ENCODE measurements at regions not wholly inside any gene's neighbourhood (a gene's known extent, or its start where the extent isn't known, plus 50 kb on each side); places are given as distances from the start of the nearest gene placed in this dataset.

- H3K18ac ChIP-seq (ENCODE audit: low read length): no peak overlapping the region
- no peak overlapping the region for H2BK120ac ChIP-seq (ENCODE audit: insufficient read depth, low read length, poor library complexity)
- H4K12ac ChIP-seq (ENCODE audit: low read depth, low read length): no peak overlapping the region
- no peak overlapping the region for H3K23ac ChIP-seq (ENCODE audit: low read length)
- H3K4me2 ChIP-seq (ENCODE audit: low read length): no peak overlapping the region
- no peak overlapping the region for H2BK12ac ChIP-seq (ENCODE audit: low read length)
- H3K79me2 ChIP-seq (ENCODE audit: control insufficient read depth, insufficient read depth, low read length, poor library complexity): no peaks in the 10 kb centered on the region
- H3K36me3 ChIP-seq (ENCODE audit: control insufficient read depth in 1 of 2, insufficient read depth in 2 of 2, low read length in 2 of 2): no peaks in the 10 kb centered on the region
- peaks cover 0 to 3% of the 10 kb centered on the region in 2 experiments for H3K4me1 ChIP-seq (ENCODE audit: control insufficient read depth in 1 of 2, insufficient read depth in 2 of 2, low read length in 2 of 2)
- H3K27me3 ChIP-seq (ENCODE audit: insufficient read depth, low read length): no peaks in the 10 kb centered on the region
- H3K9ac ChIP-seq (ENCODE audit: low read length): no peak overlapping the region
- no peak overlapping the region for H3K14ac ChIP-seq (ENCODE audit: low read length)
- H3K9me3 ChIP-seq (ENCODE audit: insufficient read depth, low read depth, low read length): no peaks in the 10 kb centered on the region
- no CpG with 5 or more reads among the region's 2 CpGs for WGBS (ENCODE audit: extremely low coverage, insufficient coverage, insufficient read length)
- no peak overlapping the region for H3K27ac ChIP-seq (ENCODE audit: low read depth, low read length)
- no peak overlapping the region for H2AK5ac ChIP-seq (ENCODE audit: low read length)
- no peak overlapping the region for H2BK5ac ChIP-seq (ENCODE audit: low read depth, low read length, poor library complexity)
- no peak overlapping the region for H4K8ac ChIP-seq (ENCODE audit: low read depth, low read length)
- H3K4ac ChIP-seq (ENCODE audit: low read depth, low read length): no peak overlapping the region
- no peak overlapping the region for H2AFZ ChIP-seq (ENCODE audit: insufficient read depth, low read length, poor library complexity)
- DNase-seq: no peak
- H4K91ac ChIP-seq (ENCODE audit: low read depth, low read length): no peak overlapping the region
- H3K4me3 ChIP-seq (ENCODE audit: low read depth, low read length): no peak overlapping the region
- H3K79me1 ChIP-seq (ENCODE audit: low read length): no peaks in the 10 kb centered on the region
Observed at GRCh38 chr5:98474216-98474615, 299.2 kb upstream of the RGMB start.

DNA sequence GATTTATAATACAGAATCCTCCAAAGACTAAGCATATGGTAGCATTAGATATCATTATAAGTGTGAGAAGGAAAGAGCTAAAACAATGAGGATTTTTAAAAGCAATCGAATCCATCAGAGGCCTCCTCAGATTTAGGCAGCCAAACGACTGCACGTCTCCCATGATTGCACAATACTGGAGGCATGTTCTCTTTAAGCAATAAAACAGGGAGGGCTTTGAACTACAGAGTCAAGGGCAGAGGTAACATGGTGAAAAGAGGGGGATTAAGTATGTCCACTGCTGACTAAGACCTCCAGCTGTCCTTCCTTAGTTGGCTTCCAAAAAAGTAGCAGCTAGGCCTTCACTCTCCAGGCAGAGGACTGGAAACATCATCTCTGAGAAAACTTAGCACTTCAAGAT, 298.7 kb upstream of the RGMB start:
- Histone ChIP-seq H4K91ac (ENCODE audit: low read depth, low read length) (no peak overlapping the region), H2BK12ac (ENCODE audit: low read length) (no peak overlapping the region), H3K9me3 (ENCODE audit: insufficient read depth, low read depth, low read length) (no peaks in the 10 kb centered on the region), H3K18ac (ENCODE audit: low read length) (no peak overlapping the region), H4K12ac (ENCODE audit: low read depth, low read length) (no peak overlapping the region), H3K27me3 (ENCODE audit: insufficient read depth, low read length) (no peaks in the 10 kb centered on the region), H3K36me3 (ENCODE audit: control insufficient read depth in 1 of 2, insufficient read depth in 2 of 2, low read length in 2 of 2) (no peaks in the 10 kb centered on the region), H2BK120ac (ENCODE audit: insufficient read depth, low read length, poor library complexity) (no peak overlapping the region), H3K79me1 (ENCODE audit: low read length) (no peaks in the 10 kb centered on the region), H3K4me2 (ENCODE audit: low read length) (no peak overlapping the region), H2AFZ (ENCODE audit: insufficient read depth, low read length, poor library complexity) (no peak overlapping the region), H3K4me1 (ENCODE audit: control insufficient read depth in 1 of 2, insufficient read depth in 2 of 2, low read length in 2 of 2) (peaks cover 0 to 3% of the 10 kb centered on the region in 2 experiments), H3K27ac (ENCODE audit: low read depth, low read length) (no peak overlapping the region), H4K8ac (ENCODE audit: low read depth, low read length) (no peak overlapping the region), H3K79me2 (ENCODE audit: control insufficient read depth, insufficient read depth, low read length, poor library complexity) (no peaks in the 10 kb centered on the region), H3K4me3 (ENCODE audit: low read depth, low read length) (no peak overlapping the region), H2BK5ac (ENCODE audit: low read depth, low read length, poor library complexity) (no peak overlapping the region), H3K9ac (ENCODE audit: low read length) (no peak overlapping the region), H2AK5ac (ENCODE audit: low read length) (no peak overlapping the region), H3K23ac (ENCODE audit: low read length) (no peak overlapping the region), H3K4ac (ENCODE audit: low read depth, low read length) (no peak overlapping the region), H3K14ac (ENCODE audit: low read length) (no peak overlapping the region)
- no peak for DNase-seq
- WGBS (ENCODE audit: extremely low coverage, insufficient coverage, insufficient read length): no CpG with 5 or more reads among the region's 3 CpGs

DNA sequence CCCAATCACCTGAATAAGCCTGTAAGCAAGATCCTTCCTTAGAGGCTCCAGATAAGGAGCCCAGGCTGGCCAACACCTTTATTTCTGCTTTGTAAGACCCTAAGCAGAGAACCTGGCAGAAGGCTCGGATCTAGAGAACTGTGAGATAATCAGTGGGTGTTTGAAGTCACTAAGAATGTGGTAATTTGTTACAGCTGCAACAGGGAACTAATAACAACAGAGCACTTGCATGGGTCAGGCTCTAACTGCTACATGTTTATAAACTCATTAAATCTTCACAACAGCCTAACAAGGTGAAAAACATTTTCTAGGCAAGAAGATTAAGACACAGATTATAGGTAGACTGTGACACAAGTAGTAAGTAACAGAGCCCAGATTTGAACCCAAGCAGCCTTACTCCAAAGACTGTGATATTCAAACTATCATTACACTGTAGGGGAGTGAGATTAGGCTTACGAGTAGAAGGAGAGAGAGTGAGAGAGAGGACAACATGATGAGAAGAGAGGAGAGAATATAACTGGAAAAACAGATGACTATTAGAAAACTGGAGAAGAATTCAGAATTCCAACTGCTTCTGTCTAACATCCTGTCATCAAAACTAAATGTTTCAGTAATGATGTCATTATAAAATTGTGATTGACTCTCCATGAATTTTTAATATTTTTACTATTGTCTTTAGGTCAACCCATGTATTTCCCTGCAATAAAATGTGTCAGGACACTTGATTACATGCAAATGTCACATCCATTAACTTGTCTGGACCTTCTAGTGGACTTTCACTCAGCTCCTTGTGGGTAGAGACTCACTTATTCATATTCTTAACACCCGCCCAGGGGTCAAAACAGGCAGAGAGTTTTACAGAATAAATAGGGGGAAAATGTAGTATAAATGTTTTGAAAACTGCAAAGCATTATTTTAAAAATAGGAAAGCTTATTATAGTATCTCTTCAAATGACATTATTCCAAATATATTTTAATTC, 290.9 kb upstream of the RGMB start:
- no peak overlapping the region for H2AFZ ChIP-seq (ENCODE audit: insufficient read depth, low read length, poor library complexity)
- no peaks in the 10 kb centered on the region for H3K79me1 ChIP-seq (ENCODE audit: low read length)
- no peaks in the 10 kb centered on the region for H3K27me3 ChIP-seq (ENCODE audit: insufficient read depth, low read length)
- H2BK12ac ChIP-seq (ENCODE audit: low read length): no peak overlapping the region
- H3K79me2 ChIP-seq (ENCODE audit: control insufficient read depth, insufficient read depth, low read length, poor library complexity): no peaks in the 10 kb centered on the region
- WGBS (ENCODE audit: extremely low coverage, insufficient coverage, insufficient read length): no CpG with 5 or more reads among the region's 3 CpGs
- H3K14ac ChIP-seq (ENCODE audit: low read length): no peak overlapping the region
- no peak for DNase-seq
- no peak overlapping the region for H3K18ac ChIP-seq (ENCODE audit: low read length)
- no peak overlapping the region for H2BK5ac ChIP-seq (ENCODE audit: low read depth, low read length, poor library complexity)
- no peak overlapping the region for H4K8ac ChIP-seq (ENCODE audit: low read depth, low read length)
- no peak overlapping the region for H2BK120ac ChIP-seq (ENCODE audit: insufficient read depth, low read length, poor library complexity)
- H4K91ac ChIP-seq (ENCODE audit: low read depth, low read length): no peak overlapping the region
- H3K4me1 ChIP-seq (ENCODE audit: control insufficient read depth in 1 of 2, insufficient read depth in 2 of 2, low read length in 2 of 2): no peaks in the 10 kb centered on the region
- no peak overlapping the region for H3K9ac ChIP-seq (ENCODE audit: low read length)
- no peak overlapping the region for H2AK5ac ChIP-seq (ENCODE audit: low read length)
- H4K12ac ChIP-seq (ENCODE audit: low read depth, low read length): no peak overlapping the region
- H3K23ac ChIP-seq (ENCODE audit: low read length): no peak overlapping the region
- H3K4me3 ChIP-seq (ENCODE audit: low read depth, low read length): no peak overlapping the region
- no peaks in the 10 kb centered on the region for H3K36me3 ChIP-seq (ENCODE audit: control insufficient read depth in 1 of 2, insufficient read depth in 2 of 2, low read length in 2 of 2)
- H3K27ac ChIP-seq (ENCODE audit: low read depth, low read length): no peak overlapping the region
- no peak overlapping the region for H3K4me2 ChIP-seq (ENCODE audit: low read length)
- no peak overlapping the region for H3K4ac ChIP-seq (ENCODE audit: low read depth, low read length)
- H3K9me3 ChIP-seq (ENCODE audit: insufficient read depth, low read depth, low read length): peaks cover 2% of the 10 kb centered on the region

GRCh38 chr5:98483301-98483685, 290.2 kb upstream of the RGMB start:
- Histone ChIP-seq H4K91ac (ENCODE audit: low read depth, low read length) (no peak overlapping the region), H3K27ac (ENCODE audit: low read depth, low read length) (no peak overlapping the region), H3K14ac (ENCODE audit: low read length) (no peak overlapping the region), H3K9me3 (ENCODE audit: insufficient read depth, low read depth, low read length) (peaks cover 2% of the 10 kb centered on the region), H3K9ac (ENCODE audit: low read length) (no peak overlapping the region), H2BK12ac (ENCODE audit: low read length) (no peak overlapping the region), H3K18ac (ENCODE audit: low read length) (no peak overlapping the region), H2BK5ac (ENCODE audit: low read depth, low read length, poor library complexity) (no peak overlapping the region), H3K79me2 (ENCODE audit: control insufficient read depth, insufficient read depth, low read length, poor library complexity) (no peaks in the 10 kb centered on the region), H3K4me3 (ENCODE audit: low read depth, low read length) (no peak overlapping the region), H4K8ac (ENCODE audit: low read depth, low read length) (no peak overlapping the region), H3K4me2 (ENCODE audit: low read length) (no peak overlapping the region), H2AFZ (ENCODE audit: insufficient read depth, low read length, poor library complexity) (no peak overlapping the region), H3K4ac (ENCODE audit: low read depth, low read length) (no peak overlapping the region), H3K23ac (ENCODE audit: low read length) (no peak overlapping the region), H4K12ac (ENCODE audit: low read depth, low read length) (no peak overlapping the region), H2BK120ac (ENCODE audit: insufficient read depth, low read length, poor library complexity) (no peak overlapping the region), H3K79me1 (ENCODE audit: low read length) (no peaks in the 10 kb centered on the region), H3K36me3 (ENCODE audit: control insufficient read depth in 1 of 2, insufficient read depth in 2 of 2, low read length in 2 of 2) (no peaks in the 10 kb centered on the region), H3K27me3 (ENCODE audit: insufficient read depth, low read length) (no peaks in the 10 kb centered on the region), H3K4me1 (ENCODE audit: control insufficient read depth in 1 of 2, insufficient read depth in 2 of 2, low read length in 2 of 2) (no peaks in the 10 kb centered on the region), H2AK5ac (ENCODE audit: low read length) (no peak overlapping the region)
- WGBS (ENCODE audit: extremely low coverage, insufficient coverage, insufficient read length): no CpG with 5 or more reads among the region's 1 CpG
- no peak for DNase-seq
